HT1080 (cell line): ENCODE measurements at regions not wholly inside any gene's neighbourhood (a gene's known extent, or its start where the extent isn't known, plus 50 kb on each side); places are given as distances from the start of the nearest gene placed in this dataset.
"Not testable (repeated sequence)": the region's sequence is repeated elsewhere in the genome, so short reads cannot be mapped to it uniquely, and the experiment has no call there.

ENCODE experiments used
- DNase-seq: peaks from one replicate; pipeline ENCODE4 v3.0.0-alpha.2; 2015; ENCODE audit warnings: low read depth

GRCh38 chr3:110456001-110456400, 615.6 kb upstream of the NECTIN3 start:
- no peak for DNase-seq

- DNase-seq: no peak
These were observed 615.0 kb upstream of the NECTIN3 start for GRCh38 chr3:110456438-110457138.

GRCh38 chr3:110457508-110457907, 614.1 kb upstream of the NECTIN3 start:
- no peak for DNase-seq

GRCh38 chr3:110459021-110459420, 612.6 kb upstream of the NECTIN3 start:
- DNase-seq: no peak

- DNase-seq: no peak
These were observed 601.3 kb upstream of the NECTIN3 start for GRCh38 chr3:110470310-110470709.

- DNase-seq: no peak
These were observed 598.2 kb upstream of the NECTIN3 start for GRCh38 chr3:110473405-110473804.

- no peak for DNase-seq
These were observed 597.2 kb upstream of the NECTIN3 start for GRCh38 chr3:110474397-110474796.

GRCh38 chr3:110478377-110479054, 593.1 kb upstream of the NECTIN3 start:
- no peak for DNase-seq

- no peak for DNase-seq
These were observed 591.9 kb upstream of the NECTIN3 start for GRCh38 chr3:110479731-110480130.

- no peak for DNase-seq
These were observed 586.2 kb upstream of the NECTIN3 start for GRCh38 chr3:110485389-110485788.

GRCh38 chr3:110487840-110488239, 583.8 kb upstream of the NECTIN3 start:
- DNase-seq: no peak

GRCh38 chr3:110491413-110491812, 580.2 kb upstream of the NECTIN3 start:
- DNase-seq: no peak

- DNase-seq: no peak
These were observed 578.7 kb upstream of the NECTIN3 start for GRCh38 chr3:110492876-110493275.

- DNase-seq: no peak
These were observed 578.1 kb upstream of the NECTIN3 start for GRCh38 chr3:110493438-110494092.

GRCh38 chr3:110494093-110494490, 577.5 kb upstream of the NECTIN3 start:
- DNase-seq: no peak

- no peak for DNase-seq
These were observed 576.9 kb upstream of the NECTIN3 start for GRCh38 chr3:110494728-110495127.

- DNase-seq: no peak
These were observed 576.3 kb upstream of the NECTIN3 start for GRCh38 chr3:110495201-110495927.

- DNase-seq: no peak
These were observed 567.2 kb upstream of the NECTIN3 start for GRCh38 chr3:110504401-110504800.

GRCh38 chr3:110504901-110505300, 566.7 kb upstream of the NECTIN3 start:
- no peak for DNase-seq

- no peak for DNase-seq
These were observed 564.7 kb upstream of the NECTIN3 start for GRCh38 chr3:110506890-110507289.

GRCh38 chr3:110507570-110507969, 564.0 kb upstream of the NECTIN3 start:
- DNase-seq: not testable (repeated sequence)

GRCh38 chr3:110512961-110513360, 558.7 kb upstream of the NECTIN3 start:
- no peak for DNase-seq
